Vagina (tissue), 2 donors: ENCODE measurements at regions not wholly inside any gene's neighbourhood (a gene's known extent, or its start where the extent isn't known, plus 50 kb on each side); places are given as distances from the start of the nearest gene placed in this dataset.

Experiments
- POLR2A ChIP-seq, 2 donors: fragments of 450-650 bp; IDR thresholded peaks; one replicate each; pipeline ENCODE4 v1.6.1; 2017; ENCODE audit warnings: antibody characterized with exemption in 2 of 2, mild to moderate bottlenecking in 2 of 2, moderate library complexity in 2 of 2
- TF ChIP-seq, protein P1 (sequence below), 3 experiments: fragments of 450-650 bp in 2 of 3; fragments of 200-600 bp in 1 of 3; sonication (generic) in 1 of 3; IDR thresholded peaks; one replicate each; pipeline ENCODE4 v1.5.1; 2017 to 2019; ENCODE audit warnings: antibody characterized with exemption in 3 of 3, mild to moderate bottlenecking in 2 of 3, moderate library complexity in 2 of 3

GRCh38 chr4:177159600-177159999 is 150.1 kb upstream of the NEIL3 start:
- TF ChIP-seq, protein P1, sequence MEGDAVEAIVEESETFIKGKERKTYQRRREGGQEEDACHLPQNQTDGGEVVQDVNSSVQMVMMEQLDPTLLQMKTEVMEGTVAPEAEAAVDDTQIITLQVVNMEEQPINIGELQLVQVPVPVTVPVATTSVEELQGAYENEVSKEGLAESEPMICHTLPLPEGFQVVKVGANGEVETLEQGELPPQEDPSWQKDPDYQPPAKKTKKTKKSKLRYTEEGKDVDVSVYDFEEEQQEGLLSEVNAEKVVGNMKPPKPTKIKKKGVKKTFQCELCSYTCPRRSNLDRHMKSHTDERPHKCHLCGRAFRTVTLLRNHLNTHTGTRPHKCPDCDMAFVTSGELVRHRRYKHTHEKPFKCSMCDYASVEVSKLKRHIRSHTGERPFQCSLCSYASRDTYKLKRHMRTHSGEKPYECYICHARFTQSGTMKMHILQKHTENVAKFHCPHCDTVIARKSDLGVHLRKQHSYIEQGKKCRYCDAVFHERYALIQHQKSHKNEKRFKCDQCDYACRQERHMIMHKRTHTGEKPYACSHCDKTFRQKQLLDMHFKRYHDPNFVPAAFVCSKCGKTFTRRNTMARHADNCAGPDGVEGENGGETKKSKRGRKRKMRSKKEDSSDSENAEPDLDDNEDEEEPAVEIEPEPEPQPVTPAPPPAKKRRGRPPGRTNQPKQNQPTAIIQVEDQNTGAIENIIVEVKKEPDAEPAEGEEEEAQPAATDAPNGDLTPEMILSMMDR (IDR thresholded peaks at IDR 0.05) = no peak
- no peak for TF ChIP-seq POLR2A (IDR thresholded peaks at IDR 0.05)
